ENCODE measurements at regions not wholly inside any gene's neighbourhood (a gene's known extent, or its start where the extent isn't known, plus 50 kb on each side); places are given as distances from the start of the nearest gene placed in this dataset.

DNA sequence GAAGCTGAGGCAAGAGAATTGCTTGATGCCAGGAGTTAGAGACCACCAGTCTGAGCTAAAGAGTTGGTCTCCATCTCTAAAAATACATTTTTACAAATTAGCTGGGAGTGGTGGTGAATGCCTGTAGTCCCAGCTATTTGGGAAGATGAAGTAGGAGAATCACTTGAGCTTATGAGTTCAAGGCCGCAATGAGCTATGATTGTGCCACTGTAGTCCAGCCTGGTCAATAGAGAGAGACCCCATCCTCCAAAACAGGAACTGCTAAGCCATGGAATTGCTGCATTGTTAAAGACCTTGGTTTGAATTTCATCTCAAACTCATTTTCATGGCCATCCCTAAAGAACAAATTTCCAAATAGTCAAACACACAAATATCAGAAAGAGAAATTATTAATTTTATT lies 113.9 kb upstream of the AGTR1 start:
- TF ChIP-seq, protein P1, sequence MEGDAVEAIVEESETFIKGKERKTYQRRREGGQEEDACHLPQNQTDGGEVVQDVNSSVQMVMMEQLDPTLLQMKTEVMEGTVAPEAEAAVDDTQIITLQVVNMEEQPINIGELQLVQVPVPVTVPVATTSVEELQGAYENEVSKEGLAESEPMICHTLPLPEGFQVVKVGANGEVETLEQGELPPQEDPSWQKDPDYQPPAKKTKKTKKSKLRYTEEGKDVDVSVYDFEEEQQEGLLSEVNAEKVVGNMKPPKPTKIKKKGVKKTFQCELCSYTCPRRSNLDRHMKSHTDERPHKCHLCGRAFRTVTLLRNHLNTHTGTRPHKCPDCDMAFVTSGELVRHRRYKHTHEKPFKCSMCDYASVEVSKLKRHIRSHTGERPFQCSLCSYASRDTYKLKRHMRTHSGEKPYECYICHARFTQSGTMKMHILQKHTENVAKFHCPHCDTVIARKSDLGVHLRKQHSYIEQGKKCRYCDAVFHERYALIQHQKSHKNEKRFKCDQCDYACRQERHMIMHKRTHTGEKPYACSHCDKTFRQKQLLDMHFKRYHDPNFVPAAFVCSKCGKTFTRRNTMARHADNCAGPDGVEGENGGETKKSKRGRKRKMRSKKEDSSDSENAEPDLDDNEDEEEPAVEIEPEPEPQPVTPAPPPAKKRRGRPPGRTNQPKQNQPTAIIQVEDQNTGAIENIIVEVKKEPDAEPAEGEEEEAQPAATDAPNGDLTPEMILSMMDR (conservative IDR thresholded peaks at IDR 0.05; ENCODE audit: low read depth, low read length) = no peak
- no peak for TF ChIP-seq RCOR1 (IDR thresholded peaks at IDR 0.05; ENCODE audit: insufficient replicate concordance, low read length)
- no peak for TF ChIP-seq MAZ (IDR thresholded peaks at IDR 0.05; ENCODE audit: borderline replicate concordance, low read depth, low read length)
- TF ChIP-seq CHD1 (IDR thresholded peaks at IDR 0.05; ENCODE audit: low read depth, low read length) = no peak

Measured in IMR-90 (cell line).